HG03159 (cell line): ENCODE measurements at regions not wholly inside any gene's neighbourhood (a gene's known extent, or its start where the extent isn't known, plus 50 kb on each side); places are given as distances from the start of the nearest gene placed in this dataset.

Experiments used
- ATAC-seq: cut with Tn5 transposase; IDR thresholded peaks from one replicate; pipeline ENCODE4 v1.9.1; 2021; ENCODE audit warnings: mild to moderate bottlenecking, moderate library complexity; ENCODE audit not compliant: unreplicated experiment

- ATAC-seq, result no peak
Observed at GRCh38 chr9:90979138-90979551, 177.5 kb downstream of the SYK start.

DNA sequence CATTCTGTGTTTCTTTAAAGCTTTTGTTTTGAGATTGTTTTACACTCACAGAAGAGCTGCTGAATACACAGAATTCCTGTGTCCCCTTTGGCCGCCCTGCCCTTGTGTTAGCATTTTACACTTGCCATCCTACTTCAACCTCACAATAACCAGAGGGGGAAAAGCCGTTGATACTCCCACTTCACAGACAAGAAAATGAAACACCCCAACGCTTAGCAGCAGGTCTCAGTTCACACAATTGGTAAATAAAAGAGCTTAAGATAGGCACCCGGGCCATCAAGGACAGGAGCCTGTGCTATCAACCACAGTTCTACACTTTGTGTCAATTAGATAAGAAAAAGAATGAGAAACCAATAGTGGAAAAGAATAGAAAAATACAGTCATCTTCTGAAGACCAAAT, 178.0 kb downstream of the SYK start:
- no peak for ATAC-seq

DNA sequence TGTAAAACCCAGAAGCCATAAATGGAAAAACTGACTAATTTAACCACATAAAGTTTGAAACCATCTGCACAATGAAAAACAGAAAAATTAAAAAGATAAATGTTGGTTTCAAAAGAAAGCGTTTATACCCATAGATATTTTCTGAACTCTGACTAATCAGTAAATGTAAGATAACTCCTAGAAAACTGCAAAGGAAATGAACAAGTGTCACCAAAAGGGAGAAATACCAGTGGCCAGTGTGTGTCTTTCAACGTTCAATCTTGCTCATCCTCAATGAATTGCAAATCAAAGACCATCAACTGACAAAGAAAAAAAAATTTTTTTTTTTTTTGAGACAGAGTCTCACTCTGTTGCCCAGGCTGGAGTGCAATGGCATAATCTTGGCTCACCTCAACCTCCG, 180.1 kb downstream of the SYK start:
- ATAC-seq, result no peak

GRCh38 chr9:90983394-90983793, 181.8 kb downstream of the SYK start:
- ATAC-seq, result no peak

GRCh38 chr9:90985631-90986030, 184.0 kb downstream of the SYK start:
- ATAC-seq, result no peak

DNA sequence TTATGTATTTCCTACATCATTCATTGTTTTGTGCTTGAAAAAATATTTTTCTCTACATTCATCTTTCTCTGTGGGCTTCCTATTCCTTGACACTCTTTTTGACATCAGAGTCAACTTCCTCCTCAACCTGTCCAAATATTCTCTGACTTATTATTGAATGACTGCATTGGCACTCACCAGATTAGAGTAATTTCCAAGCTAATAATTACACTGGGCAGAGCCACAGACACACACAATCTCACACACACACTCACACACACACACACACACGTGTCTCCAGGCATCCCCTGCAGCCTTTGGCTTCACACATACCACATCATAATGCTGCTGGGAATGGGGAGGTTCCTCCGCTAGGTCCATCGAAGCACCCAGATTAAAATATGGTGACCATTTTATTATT, 184.5 kb downstream of the SYK start:
- no peak for ATAC-seq

DNA sequence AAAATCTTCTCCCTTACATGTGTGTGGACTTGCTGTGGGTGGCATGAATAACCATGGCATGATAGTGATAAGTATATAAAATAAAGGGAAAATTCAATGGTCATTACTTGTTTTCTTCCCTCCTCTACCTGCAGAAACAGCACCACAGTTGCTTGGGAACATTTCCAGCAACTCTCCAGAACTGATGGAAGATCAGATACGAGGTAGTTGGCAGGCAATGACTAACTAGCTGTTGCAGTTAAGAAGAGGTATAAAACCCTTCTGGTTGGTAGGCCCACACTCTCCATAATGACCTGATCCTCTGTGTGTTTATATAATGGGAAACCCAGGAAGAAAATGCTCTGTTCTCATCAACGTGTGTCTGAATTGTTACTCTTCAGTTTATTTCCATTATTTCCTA, 185.9 kb downstream of the SYK start:
- ATAC-seq, result no peak

GRCh38 chr9:90988318-90988717, 186.7 kb downstream of the SYK start:
- no peak for ATAC-seq

DNA sequence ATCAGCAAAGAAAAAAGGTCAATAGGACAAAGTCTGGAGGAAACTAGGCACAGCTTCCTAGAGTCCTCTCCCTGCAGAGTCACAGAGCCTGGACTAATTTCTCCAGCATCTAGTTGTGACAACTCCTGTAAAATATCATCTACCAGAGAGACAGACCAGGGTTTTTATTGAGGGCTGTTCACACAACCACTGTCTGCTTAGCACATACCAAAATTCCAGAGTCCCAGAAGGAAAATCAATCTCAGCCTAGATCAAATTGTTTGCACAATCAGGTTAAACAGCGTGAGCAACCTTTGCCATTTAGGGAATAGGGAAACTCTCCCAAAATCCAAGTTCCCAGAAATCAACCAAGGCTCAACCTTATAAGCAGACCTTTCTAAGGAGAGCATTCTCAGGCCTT, 190.3 kb downstream of the SYK start:
- ATAC-seq, result no peak

DNA sequence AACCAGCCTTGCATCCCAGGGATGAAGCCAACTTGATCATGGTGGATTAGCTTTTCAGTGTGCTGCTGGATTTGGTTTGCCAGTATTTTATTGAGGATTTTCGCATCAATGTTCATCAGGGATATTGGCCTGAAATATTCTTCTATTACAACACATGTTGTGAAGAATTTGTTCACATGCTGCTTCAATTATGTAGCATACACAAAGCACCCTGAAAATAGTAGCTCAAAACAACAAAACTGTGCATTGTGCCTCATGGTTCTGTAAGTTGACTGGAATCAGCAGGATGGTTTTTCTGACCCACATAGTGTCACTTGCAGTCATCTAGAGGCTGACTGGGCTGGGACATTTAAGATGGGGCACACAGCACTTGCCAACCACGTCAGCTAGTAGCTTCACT, 193.9 kb downstream of the SYK start:
- ATAC-seq, result no peak

DNA sequence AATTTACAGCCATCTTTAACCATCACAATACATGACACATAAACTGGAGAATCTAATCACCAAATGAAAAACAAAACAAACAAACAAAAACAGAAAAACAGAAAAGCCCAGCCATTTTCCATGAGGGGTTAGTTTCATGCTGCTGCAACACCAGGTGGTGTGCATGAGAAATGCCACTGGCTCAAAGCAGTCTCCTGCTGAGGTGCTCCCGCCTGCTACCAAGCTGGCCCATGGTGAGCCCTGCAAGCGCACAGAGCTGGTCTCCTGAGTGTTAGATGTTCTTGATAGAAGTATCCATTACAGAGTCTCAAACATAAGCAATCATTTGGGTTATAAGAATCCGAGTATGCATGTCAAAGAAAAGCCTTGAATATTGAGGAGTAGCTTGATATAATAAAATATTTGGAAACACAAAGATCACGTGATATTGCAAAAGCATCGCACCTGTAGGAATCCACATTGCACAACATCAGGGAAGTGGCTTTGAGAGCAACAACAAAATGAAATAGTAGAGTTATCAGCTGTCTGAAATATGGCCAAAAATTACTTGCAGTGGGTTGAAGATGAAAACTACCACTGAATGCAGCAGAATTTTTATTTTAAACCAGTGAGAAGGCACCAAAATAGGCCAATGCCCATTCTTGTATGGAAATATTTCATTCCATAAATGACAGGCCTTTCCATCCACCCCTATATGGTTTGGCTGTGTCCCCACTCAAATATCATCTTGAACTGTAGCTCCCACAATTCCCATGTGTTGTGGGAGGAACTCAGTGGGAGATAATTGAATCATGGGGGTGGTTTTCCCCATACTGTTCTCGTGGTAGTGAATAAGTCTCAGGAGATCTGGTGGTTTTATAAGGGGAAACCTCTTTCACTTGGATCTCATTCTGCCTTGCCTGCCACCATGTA, 194.8 kb downstream of the SYK start:
- ATAC-seq, result no peak

DNA sequence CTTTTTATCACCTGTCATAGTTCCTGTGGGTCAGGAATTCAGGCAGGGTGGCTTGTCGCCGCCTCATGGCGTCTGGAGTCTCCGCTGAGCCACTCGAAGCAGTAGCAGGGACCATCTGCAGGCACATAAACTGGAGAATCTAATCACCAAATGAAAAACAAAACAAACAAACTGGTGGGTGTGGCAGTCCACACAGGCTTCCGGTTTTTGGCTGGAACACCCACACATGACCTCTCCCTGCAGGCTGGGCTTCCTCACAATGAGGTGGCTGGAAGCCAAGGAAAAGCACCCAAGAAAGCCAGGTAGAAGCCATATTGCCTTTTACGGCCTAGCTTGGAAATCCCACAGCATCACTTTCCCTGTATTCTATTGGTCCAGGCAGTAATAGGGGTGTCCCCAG, 197.0 kb downstream of the SYK start:
- ATAC-seq, result no peak

GRCh38 chr9:90999425-91000397, 198.1 kb downstream of the SYK start:
- ATAC-seq, result no peak

DNA sequence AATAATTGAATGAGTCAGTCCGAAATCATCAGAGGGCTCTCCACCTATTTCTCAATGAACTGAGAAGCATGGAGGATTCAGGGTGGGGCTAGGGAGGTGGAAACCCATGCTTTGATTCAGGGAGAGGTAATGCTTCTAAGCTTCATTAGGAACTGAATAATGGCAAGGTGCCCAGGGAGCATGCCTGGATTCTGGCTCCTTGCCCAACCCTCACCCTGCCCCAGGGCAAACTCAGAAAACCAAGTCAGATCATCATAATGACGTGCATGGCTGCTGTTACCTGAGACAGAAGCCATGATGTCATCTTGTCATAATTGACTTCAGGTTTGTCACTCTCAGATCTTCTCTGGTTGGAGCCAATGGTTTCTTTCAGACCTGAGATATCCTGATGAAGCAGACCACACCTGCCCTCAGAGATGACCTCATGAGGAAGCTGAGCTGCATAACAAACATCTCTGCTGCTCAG, 199.6 kb downstream of the SYK start:
- ATAC-seq, result no peak

- no peak for ATAC-seq
Observed at GRCh38 chr9:91004484-91004883, 202.9 kb downstream of the SYK start.

GRCh38 chr9:91004992-91005391, 203.4 kb downstream of the SYK start:
- no peak for ATAC-seq

- ATAC-seq, result no peak
Observed at GRCh38 chr9:91006046-91006445, 204.4 kb downstream of the SYK start.

DNA sequence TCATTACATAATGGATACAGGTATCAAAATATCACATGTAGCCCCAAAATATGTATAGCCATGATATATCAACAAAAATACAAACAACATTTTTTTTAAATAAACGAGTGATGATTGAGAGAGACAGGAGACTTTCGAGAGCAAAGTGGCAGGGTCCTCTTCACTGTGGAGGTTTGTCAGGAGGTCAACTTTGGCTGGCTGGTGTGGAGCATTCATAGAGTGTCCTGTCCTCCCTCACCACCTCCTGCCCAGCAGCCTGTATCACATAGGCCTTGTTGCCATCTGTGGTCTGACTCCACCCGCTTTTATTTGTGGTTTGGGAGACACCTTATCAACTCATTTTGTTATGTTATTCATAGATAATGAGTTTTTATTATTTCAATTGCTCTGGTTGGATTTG, 206.9 kb downstream of the SYK start:
- no peak for ATAC-seq

DNA sequence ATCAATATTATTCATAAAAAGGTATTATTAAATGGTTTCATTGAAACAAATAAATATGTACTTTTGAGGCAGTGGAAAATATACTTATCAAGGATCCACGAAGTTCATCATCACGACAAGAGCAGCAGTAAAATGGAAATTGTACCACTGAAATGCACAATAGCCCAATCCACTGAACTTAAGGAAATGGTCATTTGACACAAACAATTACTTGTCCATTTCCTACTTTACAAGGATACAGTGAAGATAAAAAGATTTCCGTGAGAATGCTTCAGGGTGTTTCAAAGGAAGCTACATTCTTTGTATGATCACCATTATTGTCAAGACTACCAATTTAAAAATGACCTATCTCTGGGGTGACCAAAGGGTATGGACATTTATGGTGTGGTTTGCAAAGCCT, 210.3 kb downstream of the SYK start:
- no peak for ATAC-seq

- ATAC-seq, result no peak
Observed at GRCh38 chr9:91012933-91013841, 211.6 kb downstream of the SYK start.

DNA sequence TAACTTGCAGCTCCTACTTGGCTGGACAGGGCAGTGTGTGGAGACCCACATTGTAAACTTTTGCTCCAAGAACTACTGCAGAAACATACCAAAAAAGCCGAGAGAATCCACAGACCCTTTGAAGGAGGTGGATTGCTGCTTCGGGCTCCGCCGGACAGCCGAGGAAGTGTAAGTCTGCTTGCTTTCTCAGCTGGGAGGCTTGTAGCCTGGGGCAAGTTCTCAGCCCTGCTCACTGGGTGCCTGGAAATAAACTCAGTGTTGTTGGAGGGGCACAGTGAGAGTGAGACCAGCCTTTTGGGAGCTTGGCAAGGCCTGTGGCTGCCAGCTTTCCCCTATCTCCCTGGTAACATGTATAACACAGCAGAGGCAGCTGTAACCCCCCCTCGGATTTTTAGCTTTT, 215.6 kb downstream of the SYK start:
- ATAC-seq, result no peak
